NCI-H1417 treated with DMSO at 0.1 percent for 48 hours (cell line): ENCODE measurements at regions not wholly inside any gene's neighbourhood (a gene's known extent, or its start where the extent isn't known, plus 50 kb on each side); places are given as distances from the start of the nearest gene placed in this dataset.

Experiments used
- DNase-seq: peaks from one replicate; lab custom pipeline; 2025; lab: John Stamatoyannopoulos, UW

DNA sequence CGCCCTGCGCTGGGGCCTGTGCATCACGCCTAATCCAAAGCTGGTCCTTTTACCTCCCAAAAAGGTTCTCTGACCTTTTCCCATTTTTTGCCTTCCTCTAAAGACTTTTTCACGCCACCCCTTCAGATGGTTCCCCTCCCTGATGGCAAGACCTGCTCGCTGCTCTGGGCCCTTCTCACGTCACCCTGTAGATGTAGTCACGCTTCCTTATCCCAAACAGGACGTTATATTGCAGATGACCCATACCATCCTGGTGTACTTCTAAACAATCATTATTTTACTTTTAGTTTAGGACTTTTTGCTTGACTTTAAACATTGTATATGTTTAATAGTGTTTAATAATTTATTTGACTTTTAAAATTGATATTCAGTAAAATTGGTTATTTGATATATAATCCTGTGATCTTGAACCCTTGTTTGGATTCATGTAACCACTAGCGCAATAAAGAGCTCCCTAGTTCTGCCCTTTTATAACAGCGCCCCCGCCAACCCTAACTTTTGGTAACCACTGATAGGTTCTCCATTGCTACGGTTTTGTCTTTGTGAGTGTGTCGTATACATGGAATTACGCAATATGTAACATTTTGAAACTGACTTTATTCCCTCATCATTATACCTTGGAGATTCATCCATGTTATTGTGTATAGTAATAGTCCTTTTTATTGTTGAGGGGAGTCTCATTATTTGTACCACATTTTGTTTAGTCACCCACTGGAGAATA lies 159.0 kb upstream of the CHRNA7 start:
- no peak for DNase-seq

DNA sequence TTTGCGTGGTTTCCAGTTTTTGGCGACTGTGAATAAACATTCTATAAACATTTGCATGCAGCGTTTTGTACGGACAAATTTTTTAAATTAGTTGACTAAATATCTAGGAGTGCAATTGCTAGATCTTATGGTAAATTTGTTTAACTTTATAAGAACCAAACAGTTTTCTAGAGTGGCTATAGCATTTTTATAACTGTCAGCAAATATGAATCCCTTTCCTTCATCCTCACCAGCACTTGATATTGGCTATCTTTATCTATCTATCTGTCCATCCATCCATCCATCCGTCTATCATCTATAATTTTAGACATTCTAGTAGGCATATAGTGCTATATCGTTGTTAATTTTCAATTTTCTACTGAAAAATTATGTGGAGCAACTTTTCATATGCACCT lies 158.4 kb upstream of the CHRNA7 start:
- DNase-seq: no peak

DNA sequence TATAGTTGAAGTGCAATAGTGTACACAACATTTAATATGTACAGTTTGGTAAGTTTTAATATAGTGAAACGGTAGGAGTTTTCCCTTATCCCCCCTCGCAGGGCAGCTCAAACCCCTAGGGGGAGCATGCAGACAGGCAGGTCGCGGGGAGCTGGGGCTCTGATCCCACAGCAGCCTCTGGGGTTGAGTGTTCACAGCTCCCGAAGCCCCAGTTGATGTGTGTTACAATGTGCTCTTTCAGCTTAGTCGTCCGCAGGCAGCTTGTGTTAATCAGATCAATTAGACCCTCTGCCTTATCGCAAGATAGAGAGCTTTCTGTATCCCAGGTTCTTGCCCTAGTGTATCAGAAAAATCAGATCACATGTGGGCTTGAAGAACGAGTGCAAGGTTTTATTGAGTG lies 143.1 kb upstream of the CHRNA7 start:
- DNase-seq: no peak

DNA sequence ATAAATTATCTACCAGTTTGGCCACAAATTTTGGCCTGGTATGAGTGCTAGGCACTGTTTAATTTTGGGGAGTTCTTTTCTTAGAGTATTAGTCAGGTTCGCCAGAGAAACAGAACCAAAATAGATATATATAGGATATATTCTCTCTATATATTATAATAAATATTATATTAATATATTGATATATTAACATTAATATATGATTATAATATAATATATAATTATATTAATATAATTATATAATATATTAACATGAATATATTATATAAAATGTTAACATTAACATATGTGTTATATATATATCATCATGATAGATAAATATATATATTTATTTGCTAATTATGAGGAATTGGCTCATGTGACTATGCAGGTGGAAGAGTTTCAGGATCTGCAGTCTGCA lies 137.8 kb upstream of the CHRNA7 start:
- no peak for DNase-seq

DNA sequence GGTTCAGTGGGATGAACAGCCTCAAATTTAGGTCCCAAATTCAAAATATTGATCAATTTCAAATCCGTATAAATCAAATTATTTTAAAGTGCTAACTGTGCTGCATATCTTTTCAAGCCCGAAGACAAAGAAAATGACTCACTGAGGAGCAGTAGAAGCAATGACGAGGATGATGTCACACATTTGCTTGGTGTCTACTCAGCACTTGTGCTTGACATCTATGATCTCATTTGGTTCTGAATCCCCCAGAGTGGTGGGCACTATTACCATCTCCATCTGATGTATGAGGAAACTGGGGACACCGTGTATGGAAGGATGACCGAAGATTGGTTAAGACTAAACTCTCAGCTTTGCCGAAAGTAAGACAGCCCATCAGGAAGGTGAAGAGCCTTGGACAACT lies 136.5 kb upstream of the CHRNA7 start:
- no peak for DNase-seq

DNA sequence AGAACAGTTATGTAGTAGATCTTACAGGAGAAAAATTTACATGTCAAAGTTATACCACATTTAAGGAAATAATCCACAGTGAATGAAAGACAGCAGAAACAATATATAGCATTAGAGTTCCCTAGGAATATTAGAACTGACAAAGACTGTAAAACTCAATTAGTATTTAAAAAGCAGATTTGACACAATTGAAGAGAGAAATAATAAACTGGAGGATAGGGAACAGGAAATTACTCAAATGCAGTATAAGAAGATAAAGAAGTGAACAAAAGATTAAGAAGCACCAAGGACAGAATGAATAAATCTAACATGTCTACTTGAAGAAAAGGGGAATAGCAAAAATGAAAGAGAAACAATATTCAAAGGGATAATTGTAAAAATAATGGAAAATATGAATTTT lies 132.6 kb upstream of the CHRNA7 start:
- DNase-seq: no peak

DNA sequence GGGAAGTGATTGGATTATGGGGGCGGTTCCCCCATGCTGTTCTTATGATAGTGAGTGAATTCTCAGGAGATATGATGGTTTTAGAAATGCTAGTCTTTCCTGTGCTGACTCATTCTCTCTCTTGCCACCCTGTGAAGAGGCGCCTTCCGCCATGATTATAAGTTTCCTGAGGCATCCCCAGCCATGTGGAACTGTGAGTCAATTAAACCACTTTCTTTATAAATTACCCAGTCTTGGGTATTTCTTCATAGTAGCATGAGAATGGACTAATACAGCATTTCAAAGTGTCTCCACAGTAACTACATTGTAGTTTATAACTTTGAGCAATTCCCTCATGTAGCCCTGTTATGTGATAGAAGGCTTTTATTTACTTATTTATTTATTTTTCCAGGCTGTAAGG lies 128.8 kb upstream of the CHRNA7 start:
- no peak for DNase-seq

DNA sequence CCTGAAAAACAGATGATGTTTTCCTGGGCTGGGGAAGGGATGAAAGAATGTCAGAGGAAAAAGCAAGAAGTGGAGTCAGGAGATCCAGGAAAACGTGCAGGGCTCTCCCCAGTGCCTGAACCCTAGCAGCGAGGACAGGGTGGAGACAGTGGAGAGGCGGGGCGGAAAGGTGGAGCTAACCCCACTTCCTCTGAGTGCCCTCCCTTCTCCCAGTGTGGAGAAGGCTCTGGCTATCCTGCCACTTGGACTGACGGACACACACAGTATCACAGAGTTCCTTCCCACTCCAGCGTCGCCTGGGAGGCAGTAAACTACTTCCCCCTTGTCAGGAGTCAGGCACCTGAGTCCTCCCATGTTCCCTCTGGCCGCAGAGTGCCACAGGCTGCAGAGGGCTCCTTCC lies 125.3 kb upstream of the CHRNA7 start:
- no peak for DNase-seq

DNA sequence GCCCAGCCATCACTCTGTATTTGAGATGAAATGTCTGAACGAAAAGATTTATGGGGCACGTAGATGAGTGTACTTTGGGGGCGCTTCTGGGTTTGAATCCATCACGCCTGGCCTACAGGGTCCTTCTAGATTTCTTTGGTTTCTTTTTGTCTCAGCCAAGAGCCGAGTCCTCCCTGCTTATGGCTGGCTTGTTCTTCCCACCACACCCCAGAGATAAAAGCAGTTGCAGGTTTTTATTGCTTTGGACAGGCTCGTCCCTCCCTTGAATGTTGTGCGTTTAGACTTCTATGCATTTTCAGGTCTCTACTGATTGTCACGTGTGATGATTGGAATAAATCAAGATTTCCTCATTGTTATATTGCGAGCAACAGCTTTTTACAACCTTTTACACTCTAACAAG lies 104.8 kb upstream of the CHRNA7 start:
- no peak for DNase-seq

DNA sequence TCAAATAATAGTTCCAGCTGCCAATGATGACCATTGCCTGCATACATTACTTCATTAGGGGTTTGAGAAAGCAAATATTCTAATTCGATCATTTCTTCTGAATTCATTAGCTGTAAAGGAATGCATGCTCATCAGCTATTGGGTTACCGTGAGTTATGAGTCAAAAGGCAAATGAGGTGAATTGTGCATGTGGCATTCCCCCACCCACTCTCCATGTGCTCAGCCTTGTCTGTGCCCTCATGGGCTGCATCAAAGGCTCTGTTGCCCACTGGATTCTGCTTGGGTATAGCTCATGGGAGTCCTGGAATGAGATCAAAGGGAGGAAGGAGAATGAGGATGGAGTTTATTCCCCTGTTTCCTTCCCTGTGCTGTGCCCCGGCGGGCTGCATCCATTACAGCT lies 99.3 kb upstream of the CHRNA7 start:
- no peak for DNase-seq

DNA sequence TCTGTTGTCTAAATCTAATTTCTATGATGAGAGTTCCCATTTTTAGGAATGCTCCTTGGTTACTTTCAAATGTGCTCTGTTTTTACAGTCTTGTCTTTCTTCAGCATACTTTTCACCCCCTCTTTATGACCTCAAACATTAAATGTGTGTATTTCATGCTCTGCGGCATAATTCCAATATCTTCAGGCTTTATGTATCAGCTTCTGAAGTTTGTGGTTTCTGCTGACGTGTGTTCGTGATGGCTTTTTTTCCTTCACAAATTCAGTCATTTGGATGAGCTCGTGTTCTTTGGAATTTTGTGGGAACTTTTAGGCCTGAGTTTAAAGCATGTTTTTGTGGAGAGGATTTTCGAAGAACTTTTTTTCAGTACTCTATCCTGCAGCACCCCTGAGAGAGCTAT lies 97.7 kb upstream of the CHRNA7 start:
- DNase-seq: no peak

DNA sequence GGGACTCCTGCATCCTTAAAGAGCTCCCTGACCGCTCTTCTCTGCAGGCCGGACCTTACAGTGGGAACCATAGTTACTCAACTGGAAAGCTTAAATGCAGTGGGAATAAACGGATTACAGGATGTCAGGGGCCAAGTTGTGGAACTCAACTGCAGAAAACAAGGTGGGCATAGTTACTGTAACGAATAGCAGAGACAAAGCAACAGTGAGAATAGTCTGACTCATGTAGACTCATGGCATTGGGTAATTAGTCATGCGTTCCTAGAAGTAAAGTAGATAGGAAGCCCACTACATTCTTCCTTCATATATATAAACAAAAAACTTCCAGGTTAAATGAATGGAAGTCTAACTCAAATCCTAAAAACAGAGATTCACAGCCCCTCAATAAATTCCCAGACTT lies 95.5 kb upstream of the CHRNA7 start:
- no peak for DNase-seq

DNA sequence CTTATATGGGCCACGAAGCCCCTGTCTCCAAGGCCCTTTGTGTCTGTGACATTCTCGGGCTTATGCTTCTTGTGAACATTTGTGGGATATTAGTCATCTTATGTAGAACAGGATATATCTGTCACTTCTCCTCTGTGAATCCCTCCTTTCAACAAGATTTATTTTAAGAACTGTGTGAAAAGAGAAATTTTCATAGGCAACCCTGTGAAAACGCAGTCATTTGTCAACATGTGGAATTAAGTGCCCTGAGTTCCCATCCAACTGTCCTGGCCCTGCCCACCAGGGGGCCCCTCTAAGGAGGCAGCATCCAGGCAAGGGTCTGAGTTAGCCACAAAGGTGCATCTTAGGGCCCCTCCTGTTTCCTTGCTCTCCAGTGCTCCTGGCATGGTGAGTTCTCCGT lies 76.8 kb upstream of the CHRNA7 start:
- DNase-seq: no peak

DNA sequence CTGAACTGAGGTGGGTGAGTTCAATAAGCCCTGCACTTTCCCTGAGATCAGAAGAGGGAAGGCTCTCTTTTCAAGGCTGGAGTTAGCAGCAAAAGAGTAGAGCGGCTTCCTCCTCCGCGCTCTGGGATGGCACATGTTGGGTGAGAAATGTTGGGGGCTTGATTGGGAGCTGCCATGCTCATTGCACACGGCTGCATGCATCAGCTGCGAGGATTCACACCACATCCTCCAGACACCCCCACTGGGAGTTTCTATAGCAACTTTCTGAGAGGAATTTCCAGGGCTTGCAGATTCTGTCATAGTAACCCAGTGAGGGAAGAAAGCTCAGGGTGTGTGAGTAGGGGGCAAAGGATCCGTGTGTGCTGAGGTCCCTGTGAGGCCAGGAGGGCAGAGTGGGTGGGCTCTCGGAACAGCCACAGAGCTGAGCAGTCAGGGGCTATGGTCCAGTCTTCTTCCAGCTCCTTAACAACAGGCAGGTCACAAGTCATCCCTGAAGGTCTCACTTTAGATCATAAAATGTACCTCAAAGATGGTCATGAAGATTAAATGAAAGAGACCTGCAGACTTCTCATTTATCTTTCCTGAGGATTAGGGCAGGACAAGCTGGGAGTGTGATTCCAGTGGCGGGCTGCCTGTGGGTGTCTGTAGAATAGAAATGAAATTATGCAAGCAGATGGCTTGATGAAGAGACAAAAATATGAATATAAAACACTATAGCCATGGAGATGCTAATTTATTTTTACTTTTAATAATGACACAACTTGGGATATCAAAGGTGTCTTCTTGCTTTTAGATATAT lies 75.7 kb upstream of the CHRNA7 start:
- no peak for DNase-seq

DNA sequence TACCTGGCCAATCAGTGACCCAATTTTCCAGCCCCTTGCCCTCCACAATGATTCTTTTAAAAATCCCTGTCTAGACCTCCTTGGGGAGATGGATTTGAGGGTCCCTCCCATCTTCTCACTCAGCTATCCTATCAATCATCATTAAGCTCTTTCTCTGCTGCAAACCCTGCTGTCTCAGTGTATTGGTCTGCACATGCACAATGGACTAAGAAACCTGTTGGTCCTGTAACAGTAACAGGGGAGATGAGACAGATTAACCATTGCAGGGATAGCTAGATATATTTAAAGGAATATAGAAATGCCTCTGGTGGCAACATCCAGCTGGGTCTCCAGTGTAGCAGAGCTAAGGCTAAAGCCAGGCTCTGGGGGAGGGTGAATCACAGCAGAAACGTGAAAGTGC lies 74.6 kb upstream of the CHRNA7 start:
- DNase-seq: no peak

DNA sequence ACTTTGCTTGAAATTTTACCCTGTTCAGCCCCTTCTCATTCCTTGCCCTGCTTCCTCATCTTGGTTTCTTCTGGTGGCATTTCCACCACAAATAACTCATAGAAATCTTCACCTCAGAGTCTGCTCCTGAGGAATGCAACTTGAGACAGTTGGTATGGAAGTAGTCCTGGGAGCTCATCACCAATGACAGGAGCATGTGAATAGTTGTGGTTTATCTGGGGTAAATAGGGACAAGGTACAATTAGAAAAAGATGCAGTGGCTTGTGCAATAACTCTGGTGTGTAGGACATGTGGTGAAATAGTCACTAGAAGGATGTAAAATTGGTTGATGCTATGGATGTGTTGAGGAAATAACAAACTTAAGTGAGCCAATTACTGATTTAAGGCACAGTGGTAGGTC lies 72.7 kb upstream of the CHRNA7 start:
- DNase-seq: no peak

DNA sequence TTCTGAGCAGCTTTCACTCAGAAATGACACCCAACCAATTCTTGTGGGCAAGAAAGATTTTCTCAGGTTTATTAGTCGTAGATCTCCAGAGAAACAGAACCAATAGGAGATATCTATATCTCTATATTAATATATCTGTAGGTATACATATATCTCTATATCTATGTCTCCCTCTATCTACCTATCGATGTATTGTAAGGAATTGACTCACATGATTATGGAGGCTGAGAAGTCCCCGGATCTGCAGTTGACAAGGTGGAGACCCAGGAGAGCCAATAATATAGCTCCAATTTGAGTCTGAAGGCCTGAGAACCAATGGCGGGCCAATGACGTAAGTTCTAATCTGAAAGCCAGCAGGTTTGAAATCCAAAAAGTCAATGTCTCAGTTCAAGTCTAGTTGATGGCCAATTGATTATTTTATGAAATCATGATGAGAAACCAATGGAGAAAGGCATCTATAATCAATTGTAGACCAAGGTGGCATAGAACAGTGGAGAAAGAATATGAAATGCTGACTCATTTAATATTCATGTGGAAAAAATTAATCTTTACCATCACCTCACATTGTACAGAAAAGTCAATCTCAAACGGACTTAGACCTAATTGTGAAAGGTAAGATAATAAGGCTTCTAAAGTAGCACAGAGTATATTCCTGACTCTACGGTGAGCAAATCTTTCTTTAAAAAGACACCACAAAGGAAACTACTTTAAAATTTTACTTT lies 65.6 kb upstream of the CHRNA7 start:
- no peak for DNase-seq

DNA sequence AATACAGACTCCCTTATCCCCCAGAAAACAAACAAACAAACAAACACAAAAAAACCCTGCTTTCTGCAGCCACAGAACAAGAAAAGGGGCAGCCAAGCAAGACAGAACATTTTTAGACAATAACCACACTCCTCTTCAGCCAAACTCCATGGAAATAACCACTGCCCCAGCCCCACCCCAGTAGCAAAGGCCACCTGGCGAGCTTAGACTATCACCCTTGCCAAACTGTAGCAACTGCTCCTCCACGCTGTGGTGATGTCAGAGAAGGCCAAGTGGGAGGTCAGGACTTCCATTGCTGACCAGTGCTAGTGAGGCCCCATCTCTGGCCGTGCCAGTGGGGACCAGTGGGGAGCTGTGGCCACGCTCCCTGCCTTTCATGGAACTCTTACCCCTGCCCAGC lies 60.3 kb upstream of the CHRNA7 start:
- DNase-seq: no peak

DNA sequence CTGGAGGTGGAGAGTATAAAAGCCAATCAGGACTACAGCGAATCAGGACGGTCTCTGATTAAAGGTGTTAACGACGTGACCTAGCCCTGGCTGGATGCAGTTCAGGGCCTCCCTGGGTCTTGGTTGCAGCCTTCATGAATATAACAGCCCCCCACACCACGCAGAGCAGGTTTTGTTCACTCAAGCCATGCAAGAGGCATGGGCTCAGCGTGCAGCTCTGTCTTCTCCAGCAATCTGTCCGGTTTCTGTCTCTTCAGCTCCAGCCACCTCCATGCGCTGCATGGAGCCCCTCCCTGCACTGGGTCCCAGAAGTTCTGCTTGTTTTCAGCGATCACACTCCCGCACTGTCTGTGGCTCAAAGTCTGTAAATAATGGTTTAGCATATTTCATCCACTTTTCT lies 57.1 kb upstream of the CHRNA7 start:
- DNase-seq: no peak

DNA sequence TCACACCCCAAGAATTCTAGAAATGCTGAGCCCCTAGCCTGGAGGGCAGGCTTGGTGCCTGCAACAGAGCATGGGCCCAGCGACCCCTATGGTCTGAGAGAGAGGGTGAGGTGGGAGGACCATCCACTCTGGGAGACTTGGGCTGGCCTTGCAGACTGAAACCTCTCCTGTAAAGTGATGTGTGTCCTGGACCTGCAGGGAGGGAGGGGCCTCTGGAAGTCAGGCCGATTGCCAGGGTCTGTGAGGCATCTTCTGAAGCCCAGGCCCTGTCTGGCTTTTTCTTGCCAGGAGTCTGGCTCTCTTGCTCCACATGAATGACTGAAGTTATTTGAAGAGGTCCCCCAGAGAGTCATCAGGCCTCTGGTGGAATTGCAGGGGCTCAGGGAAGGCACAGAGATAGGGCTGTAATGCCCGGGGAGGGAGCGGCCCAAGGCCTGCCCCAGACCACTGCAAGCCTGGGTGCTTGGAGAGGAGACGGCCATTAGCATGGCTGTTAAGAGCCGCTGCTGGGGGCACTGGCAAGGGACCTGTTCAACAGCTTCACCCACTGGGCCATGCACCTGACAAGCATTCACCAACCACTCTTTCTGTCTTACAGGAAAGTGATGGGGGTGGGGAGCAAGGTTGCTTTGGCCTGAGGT lies 56.0 kb upstream of the CHRNA7 start:
- no peak for DNase-seq

DNA sequence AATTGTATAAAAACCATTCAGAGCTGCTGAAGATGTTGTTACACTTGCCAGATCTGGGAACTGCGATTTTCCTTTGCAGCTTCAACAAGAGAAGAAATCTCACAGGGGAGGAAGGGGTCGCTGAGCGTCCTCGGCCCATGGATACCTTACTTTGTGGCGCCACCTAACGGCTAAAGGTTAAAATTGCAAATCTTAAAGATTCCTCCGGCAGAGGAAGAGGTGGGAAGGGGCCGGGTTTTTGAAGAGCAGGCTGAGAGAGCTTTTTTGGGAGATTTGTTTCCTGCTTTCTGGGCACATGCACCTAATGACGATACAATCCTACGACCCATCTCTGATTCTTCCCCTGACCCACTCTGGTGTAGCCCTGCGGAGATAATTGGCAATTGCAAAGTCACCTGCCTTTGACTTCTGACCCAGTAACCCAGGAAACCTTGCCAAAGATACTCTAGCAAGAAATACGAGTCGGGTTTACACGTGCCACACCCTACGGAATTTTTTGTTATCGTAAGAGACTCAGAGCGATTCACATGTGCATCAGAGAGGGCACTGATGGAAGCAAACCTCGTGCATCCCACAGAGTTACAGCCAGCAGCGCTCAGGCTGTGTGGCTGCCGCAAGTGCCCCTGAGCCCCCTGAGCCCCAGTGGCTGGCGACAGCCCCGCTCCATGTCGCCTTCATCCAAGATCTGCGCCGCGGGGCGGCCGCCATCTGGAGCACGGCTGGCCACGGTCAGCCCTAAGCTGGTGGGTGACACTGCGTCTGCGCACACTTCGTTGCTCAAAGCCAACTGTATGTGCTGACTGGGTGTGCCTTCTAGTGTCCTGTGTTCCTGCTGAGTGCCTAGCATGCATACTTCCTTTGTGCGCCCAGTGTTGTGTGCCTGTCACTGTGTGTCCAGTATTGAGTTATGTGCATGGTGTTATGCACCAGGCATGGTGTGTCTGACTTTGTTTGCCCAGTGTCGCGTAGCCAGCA lies 55.2 kb upstream of the CHRNA7 start:
- peak; percentile 8 for DNase-seq

DNA sequence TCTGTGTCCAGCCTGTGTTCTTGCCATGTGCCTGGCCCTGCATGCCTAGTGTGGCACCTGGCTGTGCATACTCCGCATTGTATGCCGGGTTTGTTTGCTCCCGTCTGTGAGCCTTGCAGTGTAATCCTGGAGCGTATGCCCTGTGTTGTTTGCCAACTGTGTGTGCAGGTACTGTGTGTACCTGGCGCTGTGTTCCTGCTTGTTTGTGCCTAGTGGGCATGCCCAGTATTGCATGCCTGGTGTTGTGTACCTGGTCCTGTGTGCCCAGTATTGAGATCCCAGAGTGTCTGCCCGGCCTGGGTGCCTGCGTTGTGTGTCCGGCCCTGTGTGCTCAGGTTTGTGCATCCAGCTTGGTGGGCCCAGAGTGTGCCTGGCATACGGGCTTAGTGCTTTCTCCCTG lies 54.5 kb upstream of the CHRNA7 start:
- no peak for DNase-seq
